Immature natural killer cell (primary cell): ENCODE measurements at regions not wholly inside any gene's neighbourhood (a gene's known extent, or its start where the extent isn't known, plus 50 kb on each side); places are given as distances from the start of the nearest gene placed in this dataset.

ENCODE experiments used
- DNase-seq, 3 donors: peaks; one replicate each; pipeline ENCODE4 v3.0.0; 2022; ENCODE audit warnings: mixed read lengths in 1 of 3
- H3K27ac Mint-ChIP-seq, 6 donors: one replicate each; pipeline ENCODE4 v1.8.0; 2020; ENCODE audit warnings: mixed read lengths in 6 of 6, mild to moderate bottlenecking in 5 of 6, inconsistent platforms in 4 of 6, moderate library complexity in 3 of 6
- H3K27me3 Mint-ChIP-seq, 3 donors: one replicate each; pipeline ENCODE4 v1.8.0; 2020 to 2021; ENCODE audit warnings: low read depth in 3 of 3, mild to moderate bottlenecking in 3 of 3, mixed read lengths in 3 of 3, moderate library complexity in 3 of 3, inconsistent platforms in 1 of 3
- H3K36me3 Mint-ChIP-seq, 3 donors: one replicate each; pipeline ENCODE4 v1.8.0; 2020; ENCODE audit warnings: mixed read lengths in 3 of 3, inconsistent platforms in 2 of 3, mild to moderate bottlenecking in 2 of 3
- H3K4me1 Mint-ChIP-seq, 2 donors: one replicate each; pipeline ENCODE4 v1.8.0; 2020; ENCODE audit warnings: inconsistent platforms in 2 of 2, mild to moderate bottlenecking in 2 of 2, mixed read lengths in 2 of 2, moderate library complexity in 1 of 2
- H3K4me3 Mint-ChIP-seq, 5 donors: one replicate each; pipeline ENCODE4 v1.8.0; 2020; ENCODE audit warnings: mild to moderate bottlenecking in 5 of 5, mixed read lengths in 5 of 5, inconsistent platforms in 3 of 5, moderate library complexity in 3 of 5
- H3K9me3 Mint-ChIP-seq, 6 donors: one replicate each; pipeline ENCODE4 v1.8.0; 2020; ENCODE audit warnings: mild to moderate bottlenecking in 6 of 6, mixed read lengths in 6 of 6, inconsistent platforms in 4 of 6, moderate library complexity in 3 of 6

- DNase-seq = no peak
- no peaks in the 10 kb centered on the region for H3K36me3 Mint-ChIP-seq
- peaks cover 10 to 41% (median 16%) of the 10 kb centered on the region in 6 donors for H3K9me3 Mint-ChIP-seq
- no peaks in the 10 kb centered on the region for H3K27me3 Mint-ChIP-seq
- H3K27ac Mint-ChIP-seq = no peak overlapping the region
- H3K4me3 Mint-ChIP-seq = no peak overlapping the region
- H3K4me1 Mint-ChIP-seq = no peaks in the 10 kb centered on the region
Measured at GRCh38 chr17:22654447-22654846, 962.1 kb downstream of the KCNJ18 start.

DNA sequence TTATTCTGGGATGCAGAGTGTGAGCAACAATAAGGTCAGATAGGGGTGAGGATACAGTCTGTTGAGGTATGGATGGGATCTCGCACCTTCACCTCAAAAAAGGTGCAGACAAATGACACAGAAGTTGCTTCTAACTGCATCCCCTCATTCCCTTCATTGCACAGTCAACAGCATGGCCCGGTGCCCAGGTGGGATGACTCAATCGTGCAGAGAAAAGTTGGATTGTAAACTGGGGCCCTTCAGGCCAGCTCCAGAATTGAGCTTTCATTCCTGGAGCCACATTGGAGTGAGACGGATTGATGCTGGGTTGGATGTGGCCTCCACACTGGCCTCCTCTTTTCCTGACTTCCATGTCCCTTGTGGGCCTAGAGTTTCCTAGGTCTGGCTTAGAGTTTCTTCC lies 977.4 kb downstream of the KCNJ18 start:
- Mint-ChIP-seq H3K36me3 (peaks cover 0 to 3% (median 0%) of the 10 kb centered on the region in 3 donors), H3K27ac (no peak overlapping the region), H3K27me3 (no peaks in the 10 kb centered on the region), H3K4me3 (no peak overlapping the region), H3K4me1 (no peaks in the 10 kb centered on the region), H3K9me3 (peaks cover 18 to 55% (median 46%) of the 10 kb centered on the region in 6 donors)
- no peak for DNase-seq

DNA sequence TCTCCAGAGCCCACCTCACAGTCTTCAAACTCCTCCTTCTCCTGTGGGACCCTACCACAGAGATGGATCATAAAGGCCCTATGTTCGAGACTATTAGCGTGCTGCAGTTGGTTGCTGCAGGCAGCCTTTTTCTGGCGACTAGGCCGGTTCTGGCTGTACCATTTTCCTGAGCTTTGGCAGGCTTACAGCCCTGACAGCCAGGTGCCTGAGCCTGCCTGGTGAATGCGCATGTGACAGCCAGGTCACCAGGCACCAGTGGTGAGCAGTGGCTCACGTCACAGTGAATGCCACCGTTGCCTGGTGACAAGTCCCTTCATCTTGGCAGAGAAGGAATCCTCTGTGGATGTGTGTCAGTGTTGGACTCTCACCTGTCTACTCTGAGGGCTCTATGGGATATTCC lies 978.8 kb downstream of the KCNJ18 start:
- H3K27ac Mint-ChIP-seq = no peak overlapping the region
- H3K4me3 Mint-ChIP-seq = no peak overlapping the region
- no peaks in the 10 kb centered on the region for H3K4me1 Mint-ChIP-seq

GRCh38 chr17:22692066-22692805 lies 999.9 kb downstream of the KCNJ18 start:
- Mint-ChIP-seq H3K36me3 (peaks cover 0 to 4% (median 3%) of the 10 kb centered on the region in 3 donors), H3K27me3 (no peaks in the 10 kb centered on the region), H3K27ac (no peak overlapping the region), H3K9me3 (peaks cover 12 to 56% (median 40%) of the 10 kb centered on the region in 6 donors), H3K4me3 (no peak overlapping the region), H3K4me1 (no peaks in the 10 kb centered on the region)
- no peak for DNase-seq

More for the DNA sequence above, 978.8 kb downstream of the KCNJ18 start:
- Mint-ChIP-seq H3K9me3 (peaks cover 21 to 62% (median 51%) of the 10 kb centered on the region in 6 donors), H3K36me3 (peaks cover 0 to 3% (median 0%) of the 10 kb centered on the region in 3 donors), H3K27me3 (no peaks in the 10 kb centered on the region)
- DNase-seq = no peak

DNA sequence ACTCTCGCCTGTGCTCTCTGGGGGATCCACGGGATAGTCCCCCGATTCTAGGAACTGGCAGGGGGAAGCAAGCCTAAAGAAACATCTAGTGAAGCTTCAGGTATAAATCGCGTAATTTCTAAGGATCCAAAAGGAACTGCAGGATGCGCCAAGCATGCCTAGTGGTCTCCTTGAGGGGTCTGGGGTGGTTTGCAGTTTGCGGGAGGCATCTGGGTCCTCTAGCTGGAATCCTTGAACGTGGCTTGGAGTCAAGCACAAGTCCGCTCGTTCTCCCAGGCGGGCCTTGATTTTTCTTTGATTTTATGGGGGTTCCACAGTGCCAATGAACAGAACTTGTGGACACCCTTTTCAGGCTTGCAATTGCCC lies 1000.5 kb downstream of the KCNJ18 start:
- Mint-ChIP-seq H3K36me3 (peaks cover 0 to 4% (median 3%) of the 10 kb centered on the region in 3 donors), H3K9me3 (peaks cover 12 to 59% (median 46%) of the 10 kb centered on the region in 6 donors), H3K27ac (no peak overlapping the region), H3K4me1 (no peaks in the 10 kb centered on the region), H3K27me3 (no peaks in the 10 kb centered on the region), H3K4me3 (no peak overlapping the region)
- DNase-seq = no peak

- no peak overlapping the region for H3K4me3 Mint-ChIP-seq
- DNase-seq = no peak
- no peak overlapping the region for H3K27ac Mint-ChIP-seq
- peaks cover 15 to 69% (median 55%) of the 10 kb centered on the region in 6 donors for H3K9me3 Mint-ChIP-seq
- H3K4me1 Mint-ChIP-seq = no peaks in the 10 kb centered on the region
- H3K27me3 Mint-ChIP-seq = no peaks in the 10 kb centered on the region
- H3K36me3 Mint-ChIP-seq = peaks cover 0 to 8% (median 3%) of the 10 kb centered on the region in 3 donors
Measured at GRCh38 chr17:22694362-22695227, 1002.3 kb downstream of the KCNJ18 start.

- peaks cover 15 to 69% (median 55%) of the 10 kb centered on the region in 6 donors for H3K9me3 Mint-ChIP-seq
- no peaks in the 10 kb centered on the region for H3K4me1 Mint-ChIP-seq
- H3K27me3 Mint-ChIP-seq = no peaks in the 10 kb centered on the region
- H3K36me3 Mint-ChIP-seq = peaks cover 0 to 8% (median 3%) of the 10 kb centered on the region in 3 donors
- no peak for DNase-seq
- H3K27ac Mint-ChIP-seq = no peak overlapping the region
- H3K4me3 Mint-ChIP-seq = no peak overlapping the region
Measured at GRCh38 chr17:22695228-22695619, 1002.9 kb downstream of the KCNJ18 start.

DNA sequence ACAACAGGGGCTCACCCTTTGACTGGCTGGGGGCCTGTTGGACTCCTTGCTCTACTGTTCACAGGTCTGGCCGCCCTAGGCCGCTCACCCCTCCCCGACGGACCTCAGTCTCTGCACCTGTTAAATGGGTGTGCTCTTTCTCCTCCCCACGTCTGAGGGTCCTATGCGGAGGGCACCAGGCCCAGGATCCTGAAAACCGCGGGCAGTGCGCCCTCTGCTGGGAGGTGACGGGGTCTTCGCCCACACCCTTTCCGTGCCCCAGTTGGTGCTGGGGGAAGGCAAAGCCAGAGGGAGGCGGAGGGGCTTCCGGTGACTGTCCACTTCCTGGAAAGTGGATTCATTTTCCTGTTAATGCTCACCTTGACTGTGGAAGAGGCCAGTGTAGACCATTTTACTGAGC lies 1010.9 kb downstream of the KCNJ18 start:
- H3K36me3 Mint-ChIP-seq = peaks cover 0 to under 1% (median 0%) of the 10 kb centered on the region in 3 donors
- peaks cover 16 to 54% (median 33%) of the 10 kb centered on the region in 6 donors for H3K9me3 Mint-ChIP-seq
- DNase-seq = no peak
- H3K27ac Mint-ChIP-seq = no peak overlapping the region
- peaks cover 2% of the 10 kb centered on the region in 3 donors for H3K27me3 Mint-ChIP-seq
- H3K4me3 Mint-ChIP-seq = no peak overlapping the region
- H3K4me1 Mint-ChIP-seq = no peaks in the 10 kb centered on the region

DNA sequence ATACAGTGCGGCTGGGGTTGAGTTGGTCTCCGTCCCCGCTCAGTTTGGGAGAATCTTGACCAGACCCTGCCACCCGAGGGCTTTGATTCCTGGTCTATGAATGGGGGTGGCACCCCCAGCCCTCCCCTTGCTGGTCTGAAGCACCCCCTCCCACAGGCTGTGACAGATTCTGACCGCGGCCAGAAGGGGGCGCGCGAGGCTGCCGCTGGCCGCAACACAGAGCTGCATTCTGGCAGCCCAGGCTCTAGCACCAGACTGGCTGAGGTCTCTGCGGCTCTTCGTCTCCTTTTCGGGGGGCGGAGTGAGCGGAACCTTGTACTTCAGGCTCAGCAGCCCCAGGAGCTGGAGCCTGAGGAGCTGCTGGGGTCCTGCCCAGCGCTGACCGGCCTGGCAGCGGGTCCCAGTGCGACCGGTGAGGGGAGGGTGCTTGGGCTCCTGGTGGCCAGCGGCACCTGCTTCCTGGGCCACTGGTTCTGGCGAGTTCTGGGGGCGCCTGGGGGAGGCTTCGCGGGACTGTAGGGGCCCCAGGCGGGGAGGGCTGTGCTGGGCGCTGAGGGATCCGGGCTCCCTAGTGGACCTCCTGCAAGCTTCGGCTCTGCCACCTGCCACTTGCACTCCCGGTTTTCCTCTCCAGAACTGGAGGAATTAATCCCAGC lies 1011.6 kb downstream of the KCNJ18 start:
- Mint-ChIP-seq H3K27ac (no peak overlapping the region), H3K27me3 (peaks cover 2% of the 10 kb centered on the region in 3 donors), H3K9me3 (peaks cover 22 to 58% (median 34%) of the 10 kb centered on the region in 6 donors), H3K4me3 (no peak overlapping the region), H3K36me3 (no peaks in the 10 kb centered on the region), H3K4me1 (no peaks in the 10 kb centered on the region)
- DNase-seq = no peak

DNA sequence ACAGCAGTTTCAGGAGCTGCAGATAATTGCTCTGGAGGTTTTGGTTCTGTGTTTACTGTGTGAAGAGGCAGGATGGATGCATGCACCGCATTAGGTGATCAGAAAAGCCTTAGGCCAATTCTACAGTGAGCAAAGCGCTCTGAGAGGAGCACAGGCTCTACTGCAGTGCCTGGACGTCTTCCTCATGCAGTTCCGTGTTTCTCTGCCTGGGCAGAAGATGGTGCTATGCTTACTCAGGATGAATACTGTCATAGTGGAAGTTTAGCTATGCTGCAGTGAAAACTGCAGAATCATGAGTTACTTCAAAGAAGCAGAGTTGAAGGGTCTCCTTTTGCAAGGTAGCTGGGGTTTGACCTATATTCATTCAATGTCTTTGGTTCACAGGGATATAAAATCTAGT lies 1012.4 kb downstream of the KCNJ18 start:
- Mint-ChIP-seq H3K36me3 (no peaks in the 10 kb centered on the region), H3K27me3 (peaks cover 2 to 4% (median 2%) of the 10 kb centered on the region in 3 donors), H3K9me3 (peaks cover 22 to 59% (median 37%) of the 10 kb centered on the region in 6 donors), H3K27ac (no peak overlapping the region), H3K4me1 (no peaks in the 10 kb centered on the region), H3K4me3 (no peak overlapping the region)
- DNase-seq = no peak

DNA sequence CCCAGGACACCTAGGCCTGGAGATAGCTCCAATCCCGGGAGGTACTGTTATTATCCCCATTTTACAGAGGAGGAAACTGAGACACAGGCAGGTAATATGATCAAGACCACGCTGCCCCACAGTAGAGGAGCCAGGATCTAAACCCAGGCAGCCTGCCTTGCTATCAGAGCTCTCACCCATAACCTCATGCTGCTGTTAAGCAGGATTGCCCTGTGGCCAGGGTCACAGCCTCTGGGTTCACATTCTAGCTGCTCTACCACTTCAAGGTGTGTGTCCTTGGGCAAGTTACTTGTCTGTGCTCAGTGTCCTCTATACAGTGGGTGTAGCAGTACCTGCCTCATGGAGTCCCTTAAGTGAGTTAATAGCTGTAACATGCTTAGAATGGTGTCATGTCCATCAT lies 1015.3 kb downstream of the KCNJ18 start:
- no peak for DNase-seq
- H3K4me3 Mint-ChIP-seq = no peak overlapping the region
- no peaks in the 10 kb centered on the region for H3K4me1 Mint-ChIP-seq
- H3K27ac Mint-ChIP-seq = no peak overlapping the region
- H3K27me3 Mint-ChIP-seq = peaks cover 0 to 3% (median 2%) of the 10 kb centered on the region in 3 donors
- H3K9me3 Mint-ChIP-seq = peaks cover 25 to 67% (median 47%) of the 10 kb centered on the region in 6 donors
- peaks cover 3 to 8% (median 5%) of the 10 kb centered on the region in 3 donors for H3K36me3 Mint-ChIP-seq

GRCh38 chr17:22717211-22717610 lies 1024.9 kb downstream of the KCNJ18 start:
- Mint-ChIP-seq H3K9me3 (peaks cover 25 to 64% (median 52%) of the 10 kb centered on the region in 6 donors), H3K27me3 (peaks cover 0 to 8% (median 2%) of the 10 kb centered on the region in 3 donors), H3K4me3 (no peak overlapping the region), H3K36me3 (peaks cover 0 to 17% (median 6%) of the 10 kb centered on the region in 3 donors), H3K4me1 (no peaks in the 10 kb centered on the region), H3K27ac (no peak overlapping the region)
- DNase-seq = no peak

DNA sequence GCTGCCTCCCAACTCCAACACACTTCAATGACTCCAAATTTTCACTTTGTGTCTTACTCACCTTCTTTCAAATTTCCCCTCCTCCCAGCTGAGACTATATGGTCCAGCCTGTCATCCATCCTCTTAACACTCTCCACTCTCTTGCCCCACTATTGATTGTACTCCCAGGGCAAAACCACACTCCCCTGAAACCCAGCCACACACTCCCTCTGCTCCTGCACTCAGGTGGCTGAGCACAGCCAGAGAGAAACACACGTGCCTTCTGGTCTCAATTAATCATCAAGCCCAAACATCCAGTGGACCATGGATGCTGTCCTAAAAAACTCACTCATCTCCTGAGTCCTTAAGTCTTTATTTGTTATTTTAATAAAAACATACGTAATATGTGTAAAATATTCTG lies 1026.4 kb downstream of the KCNJ18 start:
- Mint-ChIP-seq H3K27me3 (peaks cover 0 to 8% (median 2%) of the 10 kb centered on the region in 3 donors), H3K4me1 (no peaks in the 10 kb centered on the region), H3K36me3 (peaks cover 0 to 7% (median 3%) of the 10 kb centered on the region in 3 donors), H3K9me3 (peaks cover 20 to 63% (median 50%) of the 10 kb centered on the region in 6 donors), H3K27ac (no peak overlapping the region), H3K4me3 (no peak overlapping the region)
- no peak for DNase-seq
